SIG-M5 treated with dmso at 0.1 percent for 504 hours (cell line): ENCODE measurements at regions not wholly inside any gene's neighbourhood (a gene's known extent, or its start where the extent isn't known, plus 50 kb on each side); places are given as distances from the start of the nearest gene placed in this dataset.
"Not testable (repeated sequence)": the region's sequence is repeated elsewhere in the genome, so short reads cannot be mapped to it uniquely, and the experiment has no call there.

Experiments used
- DNase-seq: peaks from one replicate; lab custom pipeline; 2025; ENCODE audit not compliant: unreplicated experiment; lab: John Stamatoyannopoulos, UW

GRCh38 chr12:76180401-76181277 lies 96.2 kb upstream of the NAP1L1 start:
- DNase-seq = no peak

GRCh38 chr12:76178452-76178851 lies 94.0 kb upstream of the NAP1L1 start:
- DNase-seq = no peak

- no peak for DNase-seq
These were observed 93.3 kb upstream of the NAP1L1 start for GRCh38 chr12:76177821-76178220.

GRCh38 chr12:76176940-76177339 lies 92.5 kb upstream of the NAP1L1 start:
- DNase-seq = no peak

- not testable (repeated sequence) for DNase-seq
These were observed 91.5 kb upstream of the NAP1L1 start for GRCh38 chr12:76175946-76176345.

GRCh38 chr12:76173756-76174155 lies 89.3 kb upstream of the NAP1L1 start:
- no peak for DNase-seq

- DNase-seq = peak; percentile 65
These were observed 74.2 kb upstream of the NAP1L1 start for GRCh38 chr12:76158518-76159321.

GRCh38 chr12:76156726-76157125 lies 72.2 kb upstream of the NAP1L1 start:
- DNase-seq = no peak

GRCh38 chr12:76156314-76156713 lies 71.8 kb upstream of the NAP1L1 start:
- DNase-seq = no peak

- DNase-seq = no peak
These were observed 70.7 kb upstream of the NAP1L1 start for GRCh38 chr12:76155157-76155670.

GRCh38 chr12:76153616-76154015 lies 69.1 kb upstream of the NAP1L1 start:
- no peak for DNase-seq

- DNase-seq = peak; percentile 94
These were observed 67.8 kb upstream of the NAP1L1 start for GRCh38 chr12:76152181-76152807.

GRCh38 chr12:76144245-76144549 lies 59.7 kb upstream of the NAP1L1 start:
- no peak for DNase-seq

- no peak for DNase-seq
These were observed 59.1 kb upstream of the NAP1L1 start for GRCh38 chr12:76143343-76144244.

- DNase-seq = no peak
These were observed 57.8 kb upstream of the NAP1L1 start for GRCh38 chr12:76142305-76142704.

- DNase-seq = no peak
These were observed 54.2 kb upstream of the NAP1L1 start for GRCh38 chr12:76138656-76139055.

GRCh38 chr12:76137606-76138005 lies 53.1 kb upstream of the NAP1L1 start:
- no peak for DNase-seq

- DNase-seq = no peak
These were observed 51.0 kb upstream of the NAP1L1 start for GRCh38 chr12:76135456-76135855.
